GM12874 (cell line): ENCODE measurements at regions not wholly inside any gene's neighbourhood (a gene's known extent, or its start where the extent isn't known, plus 50 kb on each side); places are given as distances from the start of the nearest gene placed in this dataset.
A peak's percentile ranks its signal among the peaks of the same experiment; 100 is the strongest.

Source experiments
- TF ChIP-seq, protein P1 (sequence below): IDR thresholded peaks from 2 replicates; pipeline ENCODE4 v1.5.1; 2011; ENCODE audit warnings: low read depth, mild to moderate bottlenecking, control low read depth, low read length, moderate library complexity; ENCODE audit not compliant: insufficient read depth

DNA sequence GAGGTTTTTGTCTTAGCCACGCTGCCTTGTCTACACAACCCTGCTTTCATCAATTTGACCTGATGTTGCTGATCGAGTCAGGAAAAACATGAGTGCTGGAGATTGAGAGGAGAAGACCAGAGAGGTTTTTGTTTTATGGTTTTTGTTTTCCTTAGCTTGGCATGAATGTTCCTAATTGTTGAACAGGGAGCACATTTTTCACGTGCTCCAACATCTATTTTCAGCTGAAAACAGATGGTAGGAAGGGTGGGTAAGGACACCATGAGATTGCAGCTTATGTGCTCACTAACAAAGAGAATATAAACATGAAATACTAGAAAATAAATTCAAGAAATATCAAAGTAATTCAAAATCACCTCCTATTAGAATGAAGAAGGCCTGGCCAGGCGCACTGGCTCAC is 79.9 kb upstream of the LMCD1 start:
- TF ChIP-seq, protein P1, sequence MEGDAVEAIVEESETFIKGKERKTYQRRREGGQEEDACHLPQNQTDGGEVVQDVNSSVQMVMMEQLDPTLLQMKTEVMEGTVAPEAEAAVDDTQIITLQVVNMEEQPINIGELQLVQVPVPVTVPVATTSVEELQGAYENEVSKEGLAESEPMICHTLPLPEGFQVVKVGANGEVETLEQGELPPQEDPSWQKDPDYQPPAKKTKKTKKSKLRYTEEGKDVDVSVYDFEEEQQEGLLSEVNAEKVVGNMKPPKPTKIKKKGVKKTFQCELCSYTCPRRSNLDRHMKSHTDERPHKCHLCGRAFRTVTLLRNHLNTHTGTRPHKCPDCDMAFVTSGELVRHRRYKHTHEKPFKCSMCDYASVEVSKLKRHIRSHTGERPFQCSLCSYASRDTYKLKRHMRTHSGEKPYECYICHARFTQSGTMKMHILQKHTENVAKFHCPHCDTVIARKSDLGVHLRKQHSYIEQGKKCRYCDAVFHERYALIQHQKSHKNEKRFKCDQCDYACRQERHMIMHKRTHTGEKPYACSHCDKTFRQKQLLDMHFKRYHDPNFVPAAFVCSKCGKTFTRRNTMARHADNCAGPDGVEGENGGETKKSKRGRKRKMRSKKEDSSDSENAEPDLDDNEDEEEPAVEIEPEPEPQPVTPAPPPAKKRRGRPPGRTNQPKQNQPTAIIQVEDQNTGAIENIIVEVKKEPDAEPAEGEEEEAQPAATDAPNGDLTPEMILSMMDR = no peak

GRCh38 chr3:8423307-8423706 is 78.3 kb upstream of the LMCD1 start:
- TF ChIP-seq, protein P1 = no peak

- TF ChIP-seq, protein P1 = no peak
Measured at GRCh38 chr3:8424281-8424680, 77.3 kb upstream of the LMCD1 start.

- TF ChIP-seq, protein P1 = no peak
Measured at GRCh38 chr3:8436661-8437287, 64.8 kb upstream of the LMCD1 start.

DNA sequence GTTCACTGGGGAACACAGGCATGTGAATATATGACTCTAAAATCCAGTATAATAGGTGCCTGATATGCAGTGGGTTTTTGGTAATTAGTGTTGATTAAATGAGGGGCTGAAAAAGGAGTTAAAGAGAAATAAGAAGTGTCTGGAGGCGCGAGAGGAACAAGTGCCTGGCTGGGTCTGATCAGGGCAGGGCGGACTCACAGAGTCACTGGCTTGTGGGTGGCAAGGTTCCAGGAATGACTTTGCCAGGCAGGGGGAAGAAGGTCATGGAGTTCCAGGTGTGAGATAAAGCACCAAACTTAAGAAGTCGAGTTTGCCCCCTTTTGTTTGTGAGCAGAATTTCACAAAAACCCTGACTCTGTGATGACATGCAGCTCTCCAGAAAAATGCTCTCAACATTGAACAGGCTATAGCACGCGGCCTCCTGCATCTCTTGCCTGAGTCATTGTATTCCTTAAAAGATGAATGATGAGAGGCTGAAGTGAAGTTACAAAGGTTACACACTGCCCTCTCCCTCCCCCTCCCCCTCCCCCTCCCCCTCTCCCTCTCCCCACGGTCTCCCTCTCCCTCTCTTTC is 63.0 kb upstream of the LMCD1 start:
- TF ChIP-seq, protein P1 = no peak

DNA sequence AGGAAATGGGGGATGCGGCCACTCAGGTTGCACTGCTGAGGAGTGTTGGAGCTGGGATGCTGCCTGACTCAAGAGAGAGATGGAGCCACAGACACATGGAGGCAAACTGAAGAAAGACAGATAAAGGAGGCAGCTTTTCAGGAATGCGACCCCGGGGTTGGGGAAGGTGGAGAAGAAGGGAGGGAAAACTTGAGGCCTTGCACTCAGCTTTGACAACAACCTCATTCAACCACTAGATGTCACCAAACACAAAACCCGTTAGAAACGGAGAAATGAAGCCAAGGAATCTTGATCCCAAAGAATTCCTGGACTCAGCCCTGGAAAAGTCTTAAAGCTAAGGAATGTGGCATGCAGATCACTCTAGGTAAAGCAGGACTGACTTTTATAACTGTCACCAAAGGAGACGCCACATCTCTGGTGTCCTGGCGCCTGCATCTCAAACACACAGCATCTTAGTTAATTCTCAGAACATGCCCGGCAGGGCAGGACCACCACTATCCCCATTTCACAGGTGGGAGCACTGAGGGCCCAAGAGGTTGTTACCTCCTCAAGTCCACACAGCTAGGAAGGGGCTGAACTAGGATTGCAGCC is 59.6 kb upstream of the LMCD1 start:
- TF ChIP-seq, protein P1 = peak; percentile 49; the same call in 1 of the 2 replicates

DNA sequence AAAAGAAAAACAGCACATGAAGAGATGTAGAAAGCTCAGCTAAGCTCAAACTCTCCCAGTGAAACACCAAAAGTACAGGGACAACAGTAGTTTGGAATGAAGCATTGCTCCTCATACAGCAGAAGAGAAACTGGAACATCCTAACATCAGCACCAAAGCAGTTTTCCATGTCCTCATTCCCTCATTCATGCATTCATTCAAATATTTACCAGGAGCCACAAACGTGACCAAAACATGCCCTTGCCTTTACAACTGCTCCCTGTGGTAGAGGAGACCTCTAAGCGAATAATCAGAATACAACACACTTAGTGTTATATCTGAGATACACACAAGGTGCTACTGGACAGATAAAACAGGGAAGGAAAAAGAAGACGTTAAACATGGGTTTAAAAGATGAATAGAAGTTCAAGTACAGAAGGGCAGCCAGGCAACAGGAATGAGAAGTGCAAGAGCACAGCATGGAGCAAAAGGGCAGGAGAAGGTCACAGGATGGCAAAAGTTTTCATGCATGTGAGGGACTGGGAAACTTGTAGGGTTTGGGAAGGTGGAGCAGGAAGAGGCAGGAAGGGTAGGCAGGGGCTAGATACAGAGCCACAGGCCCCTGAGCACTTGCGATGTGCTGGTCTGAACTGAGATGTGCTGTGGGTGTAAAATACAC is 58.5 kb upstream of the LMCD1 start:
- TF ChIP-seq, protein P1 = no peak
